Mammary epithelial cell (primary cell): ENCODE measurements at regions not wholly inside any gene's neighbourhood (a gene's known extent, or its start where the extent isn't known, plus 50 kb on each side); places are given as distances from the start of the nearest gene placed in this dataset.

Experiments used
- CTCF ChIP-seq, 2 donors: IDR thresholded peaks in 1 of 2; conservative IDR thresholded peaks in 1 of 2; 2 replicates each; pipeline ENCODE4 v1.5.1; 2011 to 2012; ENCODE audit warnings: inconsistent platforms in 2 of 2, low read length in 2 of 2, mild to moderate bottlenecking in 2 of 2, control low read depth in 1 of 2, low read depth in 1 of 2; ENCODE audit not compliant: insufficient read depth in 1 of 2; ENCODE audit errors: extremely low read depth in 1 of 2
- EZH2 ChIP-seq: IDR thresholded peaks from 2 replicates; pipeline ENCODE4 v1.6.1; 2012; ENCODE audit warnings: low read length, inconsistent platforms, borderline replicate concordance

- no peak for TF ChIP-seq CTCF (conservative IDR thresholded peaks at IDR 0.05 in 1 of 2, IDR thresholded peaks at IDR 0.05 in 1 of 2; ENCODE audit: extremely low read depth in 1 of 2, insufficient read depth in 1 of 2, low read depth in 1 of 2, low read length in 2 of 2)
- TF ChIP-seq EZH2: no peak
These were observed 882.4 kb upstream of the EEF2KMT start for GRCh38 chr16:5979905-5980550.
